AG10803 (cell line): ENCODE measurements at regions not wholly inside any gene's neighbourhood (a gene's known extent, or its start where the extent isn't known, plus 50 kb on each side); places are given as distances from the start of the nearest gene placed in this dataset.

Experiments
- DNase-seq: peaks from one replicate; pipeline ENCODE4 v3.0.0; 2010; ENCODE audit warnings: low read depth
- H3K4me3 ChIP-seq: 2 replicates; pipeline ENCODE4 v1.5.1; 2011; ENCODE audit warnings: mild to moderate bottlenecking, low read length, control low read depth
- TF ChIP-seq, protein P1 (sequence below): conservative IDR thresholded peaks from 2 replicates; pipeline ENCODE4 v1.5.1; 2011; ENCODE audit warnings: mild to moderate bottlenecking, low read length, control low read depth, inconsistent platforms

DNA sequence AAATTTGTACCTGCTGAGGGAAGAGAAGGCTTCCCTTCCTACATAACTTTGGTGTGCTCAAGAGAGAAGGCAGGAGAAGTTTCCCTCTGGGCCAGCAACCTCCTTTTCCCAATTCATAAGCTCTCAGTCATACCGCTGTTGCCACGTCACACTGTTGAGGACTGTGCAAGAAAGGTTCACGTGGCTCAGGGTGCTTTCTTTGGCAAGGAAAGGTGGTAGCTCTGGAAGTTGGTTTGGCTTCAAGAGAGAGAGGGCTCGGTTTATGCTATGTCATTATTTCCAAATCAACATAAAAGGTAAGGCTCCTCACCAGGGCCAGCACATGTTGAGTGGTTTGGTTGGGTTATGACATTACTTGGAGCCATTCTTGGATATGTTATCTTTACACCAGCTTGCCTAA, 77.3 kb downstream of the TNFSF18 start:
- DNase-seq, result no peak
- no peak overlapping the region for H3K4me3 ChIP-seq
- TF ChIP-seq, protein P1, sequence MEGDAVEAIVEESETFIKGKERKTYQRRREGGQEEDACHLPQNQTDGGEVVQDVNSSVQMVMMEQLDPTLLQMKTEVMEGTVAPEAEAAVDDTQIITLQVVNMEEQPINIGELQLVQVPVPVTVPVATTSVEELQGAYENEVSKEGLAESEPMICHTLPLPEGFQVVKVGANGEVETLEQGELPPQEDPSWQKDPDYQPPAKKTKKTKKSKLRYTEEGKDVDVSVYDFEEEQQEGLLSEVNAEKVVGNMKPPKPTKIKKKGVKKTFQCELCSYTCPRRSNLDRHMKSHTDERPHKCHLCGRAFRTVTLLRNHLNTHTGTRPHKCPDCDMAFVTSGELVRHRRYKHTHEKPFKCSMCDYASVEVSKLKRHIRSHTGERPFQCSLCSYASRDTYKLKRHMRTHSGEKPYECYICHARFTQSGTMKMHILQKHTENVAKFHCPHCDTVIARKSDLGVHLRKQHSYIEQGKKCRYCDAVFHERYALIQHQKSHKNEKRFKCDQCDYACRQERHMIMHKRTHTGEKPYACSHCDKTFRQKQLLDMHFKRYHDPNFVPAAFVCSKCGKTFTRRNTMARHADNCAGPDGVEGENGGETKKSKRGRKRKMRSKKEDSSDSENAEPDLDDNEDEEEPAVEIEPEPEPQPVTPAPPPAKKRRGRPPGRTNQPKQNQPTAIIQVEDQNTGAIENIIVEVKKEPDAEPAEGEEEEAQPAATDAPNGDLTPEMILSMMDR, result no peak

DNA sequence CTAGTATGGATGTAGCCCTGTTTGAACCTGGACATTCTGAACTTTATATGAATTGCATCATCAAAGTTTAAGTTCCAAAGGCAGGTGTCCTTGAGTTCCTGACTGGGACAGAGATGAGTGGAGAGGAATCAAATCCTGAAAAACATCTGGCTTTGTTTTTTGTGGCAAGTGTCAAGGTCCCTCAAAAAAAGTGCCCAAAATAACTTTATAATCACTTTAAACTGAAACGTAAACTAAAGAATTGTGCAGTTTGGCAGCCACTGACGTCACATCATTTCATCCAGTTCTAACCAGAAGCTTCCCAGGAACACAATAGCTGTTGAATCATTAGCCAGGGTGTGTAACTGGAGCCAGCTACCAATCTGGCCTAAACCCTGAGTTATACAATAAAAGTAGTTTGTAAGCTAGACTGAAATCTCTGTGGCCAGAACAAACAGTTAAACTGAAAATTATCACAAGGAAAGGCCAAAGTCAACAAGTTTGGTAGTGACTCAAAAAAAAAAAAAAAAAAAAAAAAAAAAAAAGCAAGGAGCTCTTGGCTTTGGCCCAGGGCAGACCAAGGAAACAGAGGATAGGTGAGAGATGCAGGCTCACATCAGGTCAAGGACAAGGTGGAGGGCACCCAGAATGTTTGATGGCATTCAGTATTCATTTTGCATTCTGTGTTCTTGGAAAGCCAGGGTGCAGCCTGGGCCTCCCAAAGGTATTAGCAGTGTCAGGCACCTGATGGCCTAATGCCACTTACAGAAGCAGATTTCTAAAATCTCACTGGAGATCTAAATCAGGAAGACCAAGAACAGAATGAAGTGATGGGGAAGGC, 74.3 kb downstream of the TNFSF18 start:
- peak; percentile 83 for DNase-seq
- no peak overlapping the region for H3K4me3 ChIP-seq
- TF ChIP-seq, protein P1, result no peak

DNA sequence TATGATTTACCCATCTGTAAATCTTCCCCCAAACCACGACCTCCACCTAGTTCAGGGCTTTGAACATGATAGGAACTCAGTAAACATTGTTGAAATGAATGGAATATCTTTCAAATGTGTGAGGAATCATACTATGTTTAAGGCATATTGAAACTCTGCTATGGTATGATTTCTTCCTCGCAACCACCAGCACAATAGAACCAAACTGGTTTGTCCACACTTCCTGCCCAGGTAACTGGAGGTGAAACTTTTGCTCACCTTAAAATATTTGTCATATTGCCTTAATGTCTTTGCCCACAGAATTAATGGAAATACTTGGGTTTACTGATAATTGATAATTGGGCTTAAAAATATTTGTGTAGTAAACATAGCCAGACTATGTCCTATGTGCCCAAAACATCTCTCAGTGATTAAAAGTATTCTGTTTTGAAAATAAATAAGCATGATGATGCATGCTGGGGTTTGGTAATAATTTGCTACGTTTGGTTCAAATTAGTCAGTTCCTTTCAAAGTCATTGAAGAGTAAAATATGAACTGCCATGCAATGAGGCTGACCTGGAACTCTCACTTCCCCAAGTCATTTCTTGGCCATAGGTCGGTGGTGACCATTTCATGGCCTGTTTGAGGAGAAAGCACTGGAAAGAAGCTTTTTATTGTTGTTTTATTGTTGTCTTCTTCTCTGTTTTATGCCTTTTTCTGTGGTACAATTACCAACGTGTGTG, 73.3 kb downstream of the TNFSF18 start:
- H3K4me3 ChIP-seq, result no peak overlapping the region
- DNase-seq, result peak; percentile 69
- TF ChIP-seq, protein P1, result no peak

DNA sequence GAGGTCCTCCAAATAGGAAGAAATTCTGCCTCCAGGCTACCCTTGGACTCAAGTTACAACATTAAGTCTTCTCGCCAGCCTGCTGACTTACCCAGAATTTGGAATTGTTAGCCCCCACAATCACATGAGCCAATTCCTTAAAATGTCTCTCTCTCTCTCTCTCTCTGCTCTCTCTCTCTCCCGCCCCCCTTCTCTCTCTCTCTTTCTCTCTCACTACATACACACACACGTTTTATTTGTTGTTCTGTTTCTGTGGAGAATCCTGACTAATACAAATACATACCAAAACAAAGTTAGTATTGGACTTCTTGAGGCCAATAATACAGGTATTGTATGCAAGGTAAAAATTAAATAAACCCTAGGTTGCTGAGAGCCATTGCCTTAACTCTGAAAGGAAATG, 72.1 kb downstream of the TNFSF18 start:
- H3K4me3 ChIP-seq, result no peak overlapping the region
- no peak for DNase-seq
- TF ChIP-seq, protein P1, result no peak

DNA sequence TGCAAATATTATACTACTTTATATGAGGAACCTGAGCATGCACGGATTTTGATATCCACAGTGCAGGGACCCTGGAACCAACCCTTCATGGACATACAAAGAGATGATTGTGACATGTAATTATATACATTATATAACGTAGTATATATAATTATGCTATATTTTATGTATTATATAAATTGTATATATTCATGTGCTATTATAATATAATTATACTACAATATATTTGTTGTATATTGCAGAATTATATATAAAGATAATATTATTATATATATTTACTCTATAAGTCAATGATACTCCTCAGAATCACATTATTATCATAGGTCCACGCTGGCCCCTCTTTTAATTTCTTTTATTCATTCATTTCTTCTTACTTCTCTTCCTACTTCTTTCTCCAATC, 70.9 kb downstream of the TNFSF18 start:
- no peak for DNase-seq
- TF ChIP-seq, protein P1, result no peak
- H3K4me3 ChIP-seq, result no peak overlapping the region

DNA sequence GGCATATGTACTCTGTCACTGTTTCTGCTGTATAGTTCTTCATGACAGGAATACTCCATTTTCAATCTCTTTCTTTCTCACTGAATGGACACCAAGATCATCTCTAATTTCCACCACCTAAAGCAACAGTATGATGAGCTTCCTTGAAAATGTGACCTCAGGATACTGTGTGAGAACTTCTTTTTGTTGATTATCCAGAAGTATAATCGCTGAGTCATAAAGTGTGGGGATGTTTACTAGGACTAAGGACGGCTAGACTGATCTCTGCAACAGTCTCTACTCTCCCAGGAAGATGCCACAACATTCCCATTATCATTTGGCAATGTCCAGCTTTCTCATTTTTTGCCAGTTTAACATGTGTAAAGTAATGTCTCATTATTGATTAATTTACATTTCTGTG, 70.3 kb downstream of the TNFSF18 start:
- no peak overlapping the region for H3K4me3 ChIP-seq
- TF ChIP-seq, protein P1, result no peak
- DNase-seq, result no peak

DNA sequence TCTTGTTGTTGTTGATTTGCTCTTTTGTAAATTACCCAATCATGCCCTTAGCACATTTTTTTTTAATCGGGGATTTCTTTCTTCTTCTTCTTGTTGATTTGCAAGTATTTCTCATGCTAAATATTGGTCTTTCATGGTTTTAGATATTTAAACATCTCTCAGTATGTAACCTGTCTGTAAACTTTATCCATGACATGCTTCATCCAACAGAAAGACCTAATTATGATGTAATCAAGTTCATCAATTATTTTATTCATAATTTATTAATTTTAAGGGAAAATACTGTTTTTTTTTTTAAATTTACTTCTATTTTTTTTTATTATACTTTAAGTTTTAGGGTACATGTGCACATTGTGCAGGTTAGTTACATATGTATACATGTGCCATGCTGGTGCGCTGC, 69.8 kb downstream of the TNFSF18 start:
- no peak for DNase-seq
- TF ChIP-seq, protein P1, result no peak
- H3K4me3 ChIP-seq, result no peak overlapping the region
